Middle frontal gyrus (tissue), 1 donor: ENCODE measurements at regions not wholly inside any gene's neighbourhood (a gene's known extent, or its start where the extent isn't known, plus 50 kb on each side); places are given as distances from the start of the nearest gene placed in this dataset.

ENCODE experiments used
- DNase-seq: peaks from one replicate; pipeline ENCODE4 v3.0.0-alpha.2; 2015; ENCODE audit warnings: low spot score; ENCODE audit errors: extremely low spot score

DNA sequence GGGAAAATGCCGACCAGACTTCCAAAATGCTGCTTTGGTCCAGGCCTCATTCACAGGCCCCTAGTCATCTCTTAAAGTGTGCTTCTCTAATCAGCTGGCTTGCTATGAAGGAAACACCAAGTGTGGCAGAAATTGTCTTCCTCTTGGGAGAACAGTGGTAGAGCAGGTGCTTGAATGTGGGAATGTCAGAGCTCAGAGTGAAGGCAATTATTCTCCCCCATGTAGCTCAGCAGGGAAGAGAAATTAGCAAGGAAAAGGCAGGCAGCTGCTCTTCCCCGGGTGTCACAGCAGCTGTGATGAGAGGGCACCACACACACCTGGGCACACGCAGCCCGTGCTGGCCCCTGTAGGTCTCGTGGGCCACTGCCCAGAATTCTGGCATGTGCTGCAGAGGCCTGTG, 358.5 kb downstream of the WDR72 start:
- DNase-seq = no peak

DNA sequence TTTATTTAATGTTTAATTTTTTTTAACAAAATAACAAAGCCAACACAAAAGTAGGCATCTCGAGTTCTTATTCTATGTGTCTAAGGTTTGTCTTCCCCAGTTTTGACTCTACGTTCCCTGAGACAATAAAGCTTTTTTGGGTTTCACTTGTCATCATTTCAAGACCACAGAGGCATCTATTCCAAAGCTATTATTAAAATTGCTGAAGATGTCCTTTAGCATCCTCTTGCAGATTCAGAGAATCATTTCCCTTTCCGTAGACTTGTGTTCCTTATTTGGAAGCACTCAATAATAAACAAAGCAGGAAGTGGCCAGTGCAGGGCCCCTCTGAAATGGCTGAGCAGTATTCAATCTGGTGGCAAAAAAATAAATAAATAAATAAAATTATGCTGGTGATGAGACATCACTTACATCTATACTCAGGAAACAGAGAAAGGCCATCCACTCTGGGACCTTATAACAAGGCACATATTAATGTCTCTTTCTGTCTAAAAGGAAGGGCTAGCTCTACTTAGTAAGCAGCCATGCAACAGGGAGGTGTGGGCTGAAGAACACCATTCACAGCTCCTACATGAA, 362.3 kb downstream of the WDR72 start:
- no peak for DNase-seq

DNA sequence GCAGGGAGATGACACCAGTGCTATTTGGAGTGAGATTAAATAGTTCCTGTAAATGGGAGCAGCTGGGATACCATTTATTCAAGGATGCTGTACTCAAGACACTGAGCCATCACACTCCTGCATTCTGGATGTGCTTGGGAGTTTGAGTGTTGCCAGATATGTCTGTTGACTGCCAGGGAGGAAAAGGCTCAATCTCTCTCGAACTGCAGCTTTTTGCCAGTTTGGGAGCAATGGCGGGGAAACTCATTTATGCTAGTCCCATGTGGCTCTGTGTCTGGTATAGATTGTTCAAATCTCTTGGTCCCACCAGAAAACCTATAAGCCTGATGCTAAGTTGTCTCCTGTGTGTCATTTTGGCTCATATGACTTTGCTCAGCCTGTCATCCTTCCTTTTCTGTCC, 363.6 kb downstream of the WDR72 start:
- DNase-seq = no peak

DNA sequence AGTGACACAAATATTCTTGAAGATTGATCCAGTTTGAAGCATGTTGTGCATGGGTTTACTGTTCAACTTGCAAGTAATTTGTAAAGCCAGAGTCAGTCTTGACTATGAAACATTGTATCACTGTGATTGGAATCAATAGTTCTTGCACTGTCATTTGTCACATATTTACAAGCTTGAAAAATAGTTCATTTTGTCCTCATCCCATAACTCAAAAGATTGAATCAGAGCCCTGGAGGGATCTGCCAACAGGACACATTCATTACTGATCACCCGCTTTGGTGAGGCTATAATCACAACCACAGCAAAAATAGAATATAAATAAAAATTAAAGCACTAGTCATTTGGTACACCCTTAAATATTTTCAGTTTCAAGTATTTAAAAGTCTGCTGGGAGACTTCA, 368.9 kb downstream of the WDR72 start:
- no peak for DNase-seq

DNA sequence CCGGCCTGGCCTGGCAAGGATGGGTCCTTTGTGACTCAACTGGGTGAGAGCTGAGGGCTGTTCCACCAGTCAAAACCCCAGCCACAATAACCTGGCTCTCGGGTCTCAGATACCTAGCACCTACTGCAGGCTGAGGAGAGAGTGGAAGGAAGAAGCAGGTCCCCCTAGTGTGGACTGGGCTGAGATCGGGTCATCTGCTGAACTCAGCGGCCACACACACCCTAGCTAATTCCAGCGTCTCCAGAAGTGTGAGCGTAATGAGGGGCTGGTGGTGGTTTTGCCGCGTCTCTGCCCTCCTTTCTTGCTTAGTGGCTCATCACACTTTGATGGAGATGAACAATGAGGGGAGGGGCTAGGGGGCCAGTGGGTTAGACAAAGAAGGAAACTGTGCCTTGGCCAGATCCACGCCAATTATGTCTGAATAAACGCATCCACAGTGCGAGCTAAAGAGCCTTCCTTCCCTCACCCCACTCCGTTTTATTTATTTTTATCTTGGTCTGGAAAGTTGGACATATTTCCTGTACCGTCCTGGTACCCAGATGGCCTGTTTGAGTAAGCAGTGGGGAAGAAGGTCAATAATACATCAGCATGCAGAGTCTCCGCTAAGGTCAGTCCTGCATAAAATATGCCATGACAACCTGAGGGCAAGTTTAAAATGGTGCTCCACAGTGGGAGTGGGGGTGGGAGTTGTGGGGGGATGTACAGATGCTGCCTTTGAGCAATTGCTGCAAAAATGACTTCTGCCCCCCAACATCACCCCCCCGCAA, 370.0 kb downstream of the WDR72 start:
- DNase-seq = no peak

DNA sequence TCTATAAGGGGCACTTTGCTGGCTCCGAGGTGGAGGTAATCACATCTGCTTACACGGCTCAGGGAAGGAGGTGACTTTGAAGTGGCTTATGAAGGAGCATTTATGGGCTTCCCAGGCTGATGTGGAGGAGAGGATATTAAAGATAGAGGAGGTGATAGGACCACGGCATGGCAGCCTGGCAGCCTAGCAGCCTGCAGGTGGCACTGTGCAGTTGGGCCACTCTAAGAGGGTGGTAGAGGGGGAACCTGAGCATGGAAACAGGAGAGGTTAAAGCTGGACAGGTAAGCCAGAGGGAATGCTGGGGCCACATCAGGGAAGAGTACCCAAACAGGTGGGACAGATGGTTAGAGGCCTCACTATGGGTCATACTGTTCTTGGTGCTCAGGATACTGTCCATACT, 375.0 kb downstream of the WDR72 start:
- DNase-seq = no peak

DNA sequence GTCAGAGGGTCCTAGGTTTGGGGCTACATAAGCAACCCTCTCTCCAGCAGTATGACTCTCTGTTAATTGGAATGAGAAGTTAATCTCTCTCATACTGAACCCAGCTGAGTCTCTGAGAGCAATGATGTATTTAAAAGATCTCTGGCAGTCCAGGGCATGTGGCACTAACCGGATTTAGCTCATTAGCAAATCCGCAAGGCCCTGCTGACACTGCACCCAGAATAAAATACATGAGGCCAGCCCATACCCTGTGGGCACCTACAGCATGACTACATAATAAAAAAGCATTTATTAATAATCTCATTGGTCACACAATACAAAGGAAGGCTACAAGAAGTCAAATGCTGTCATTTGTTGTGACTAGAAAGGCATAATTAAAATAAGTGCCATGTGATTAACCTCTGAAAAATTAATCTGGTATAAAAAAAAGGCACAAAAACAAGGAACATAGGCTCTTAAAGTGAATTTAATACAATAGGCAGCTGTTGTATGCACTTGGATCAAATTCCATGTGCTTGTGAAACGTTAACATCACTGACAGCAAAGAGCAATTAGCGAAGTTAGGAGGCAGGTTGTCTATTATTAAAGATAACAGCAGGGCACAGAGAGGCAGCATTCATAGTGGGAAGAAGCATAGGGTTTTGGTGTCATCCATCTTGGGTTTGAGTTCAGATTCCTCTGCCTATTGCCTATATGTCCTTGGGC, 381.2 kb downstream of the WDR72 start:
- DNase-seq = no peak

DNA sequence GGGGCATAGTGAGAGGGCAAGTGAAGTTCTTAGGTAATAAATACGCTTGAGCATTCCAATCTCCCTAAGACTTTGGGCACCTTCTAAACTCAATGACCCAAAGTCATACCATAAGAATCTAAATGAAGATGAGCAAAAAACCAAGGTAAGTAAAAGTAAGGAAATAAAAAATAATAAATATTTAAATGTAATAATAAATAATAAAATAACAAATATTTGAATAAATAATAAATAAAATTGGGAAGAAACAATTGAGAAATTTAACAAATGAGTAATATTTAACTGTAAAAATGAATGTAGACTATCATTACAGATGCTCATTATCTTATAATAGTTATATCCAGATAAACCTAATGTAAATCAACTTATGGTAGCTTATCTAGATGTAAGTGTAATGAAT, 391.7 kb downstream of the WDR72 start:
- DNase-seq = no peak

DNA sequence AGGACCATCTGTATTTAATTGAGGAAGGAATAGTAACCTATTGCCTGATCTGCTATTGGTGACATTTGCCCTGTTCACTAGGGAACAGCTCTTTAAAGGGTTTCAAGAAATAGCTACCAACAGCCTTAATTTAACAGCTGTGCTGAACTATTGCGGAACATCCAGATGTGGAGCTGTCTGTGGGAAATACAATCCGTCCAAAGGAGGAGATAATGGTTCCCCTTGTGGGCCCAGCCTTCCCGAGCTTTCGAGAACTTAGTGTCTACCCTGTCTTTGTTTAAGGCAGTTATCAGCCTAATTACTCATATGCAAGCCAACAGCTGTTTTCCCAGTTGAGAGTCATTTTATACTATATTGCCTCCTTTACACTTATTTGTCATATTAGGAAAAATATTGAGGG, 398.6 kb downstream of the WDR72 start:
- DNase-seq = no peak

DNA sequence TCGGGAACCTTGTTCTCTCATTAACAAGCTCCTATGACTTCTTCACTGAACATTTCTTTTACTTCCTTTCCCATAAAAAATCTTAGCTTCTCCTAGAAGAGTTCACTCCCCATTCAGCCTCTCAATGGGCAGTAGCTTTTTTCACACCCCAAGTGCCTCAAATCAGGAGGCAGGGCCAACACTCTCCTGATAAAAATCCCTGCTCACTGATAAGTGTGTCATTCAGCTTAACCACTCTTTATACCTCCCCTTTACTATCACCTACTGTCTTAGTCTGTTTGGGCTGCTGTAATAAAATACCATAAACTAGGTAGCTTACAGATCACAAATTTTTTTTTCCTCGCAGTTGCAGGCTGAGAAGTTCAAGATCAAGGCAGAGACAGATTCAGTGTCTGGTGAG, 400.4 kb downstream of the WDR72 start:
- DNase-seq = no peak

DNA sequence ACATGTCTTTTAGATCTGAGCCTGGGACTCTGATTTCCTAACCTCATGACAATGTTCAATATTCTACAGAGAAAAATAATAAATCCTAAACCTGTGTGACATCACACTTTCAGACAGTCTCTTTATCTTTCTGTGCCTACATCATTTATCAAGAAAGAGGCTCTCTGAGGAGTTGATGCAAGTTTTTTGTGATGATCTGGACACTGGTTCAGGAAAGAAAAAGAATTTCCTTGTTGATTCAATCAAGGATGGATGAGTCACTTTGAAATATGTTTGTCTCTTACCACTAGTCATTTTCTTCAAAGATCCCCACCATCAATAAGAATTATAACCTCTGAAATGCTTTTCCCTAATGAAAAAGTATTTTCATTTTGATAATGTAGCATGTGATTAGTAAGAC, 404.6 kb downstream of the WDR72 start:
- DNase-seq = no peak

DNA sequence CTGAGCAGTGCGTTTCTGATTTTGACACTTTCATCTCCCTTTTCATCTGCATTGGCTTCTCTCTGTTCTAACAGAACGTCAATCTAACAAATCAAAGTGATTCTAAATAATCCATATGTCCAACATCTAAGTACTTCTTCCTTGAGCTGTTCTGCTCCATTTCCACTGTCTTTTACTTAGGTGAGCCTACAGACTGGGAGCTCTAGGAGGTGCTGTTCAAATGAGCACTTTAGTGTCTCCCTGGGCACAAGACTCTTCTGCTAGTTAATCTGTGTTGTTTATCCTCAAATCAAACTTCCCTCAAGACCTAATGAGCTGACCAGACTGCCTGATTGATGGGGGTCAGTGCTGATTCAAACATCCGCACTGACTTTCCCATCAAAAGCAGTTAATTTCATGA, 408.1 kb downstream of the WDR72 start:
- no peak for DNase-seq

DNA sequence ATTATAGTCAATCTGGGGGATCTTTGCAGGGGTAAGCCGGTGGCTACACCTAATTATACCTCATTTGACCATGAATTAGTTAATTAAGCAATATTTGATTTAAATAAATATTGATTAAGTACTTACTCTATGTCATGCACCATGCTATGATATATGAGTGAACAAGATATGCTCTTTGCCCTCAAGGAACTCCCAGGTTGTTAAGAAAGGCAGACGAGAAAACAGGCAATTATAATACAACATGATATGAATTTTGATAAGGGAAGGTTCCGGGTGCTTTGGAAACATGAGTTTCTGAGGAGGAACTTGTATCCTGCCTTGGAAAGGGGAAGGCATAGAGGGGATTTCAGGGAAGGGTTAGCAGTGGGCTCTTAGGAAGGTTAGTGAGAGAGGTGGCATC, 412.9 kb downstream of the WDR72 start:
- no peak for DNase-seq

DNA sequence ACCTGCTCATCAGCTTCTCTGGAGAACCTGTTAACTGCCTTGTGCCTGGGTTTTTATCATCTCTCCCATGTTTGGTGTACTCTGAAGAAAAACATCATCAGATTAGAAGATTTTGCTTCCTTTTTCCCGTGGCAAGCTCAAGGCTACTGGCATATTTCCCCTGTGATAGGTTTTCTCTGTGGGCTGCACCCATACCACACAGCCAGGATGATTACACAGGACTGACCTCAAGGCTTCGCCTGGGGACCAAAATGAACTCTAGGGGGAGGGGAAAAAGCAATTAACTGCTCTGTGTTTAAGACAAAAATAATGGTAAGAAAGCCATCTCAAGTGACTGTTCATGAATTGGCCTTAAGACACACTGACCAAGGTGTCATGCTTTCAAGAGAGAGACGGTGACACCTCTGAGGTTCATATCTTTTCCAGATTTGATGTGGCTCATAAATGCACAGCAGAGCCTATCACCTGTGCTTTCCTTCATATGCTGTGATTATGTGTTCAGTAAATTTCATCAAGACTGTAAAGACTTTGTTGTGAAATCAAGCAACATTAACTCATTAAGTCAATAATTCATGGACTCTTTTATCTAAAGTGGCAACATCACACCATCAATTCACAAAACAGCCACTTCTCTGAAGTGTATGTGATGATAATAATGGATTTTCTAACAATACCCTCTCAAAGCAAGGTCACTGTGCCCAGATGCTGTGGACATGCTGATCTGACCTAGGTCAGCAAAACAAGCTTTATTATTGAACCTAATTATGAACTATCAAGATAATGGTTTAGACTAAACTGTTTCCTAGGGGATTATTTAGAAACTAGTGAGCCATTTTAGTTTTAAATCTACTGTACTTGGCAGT, 427.9 kb downstream of the WDR72 start:
- DNase-seq = no peak

DNA sequence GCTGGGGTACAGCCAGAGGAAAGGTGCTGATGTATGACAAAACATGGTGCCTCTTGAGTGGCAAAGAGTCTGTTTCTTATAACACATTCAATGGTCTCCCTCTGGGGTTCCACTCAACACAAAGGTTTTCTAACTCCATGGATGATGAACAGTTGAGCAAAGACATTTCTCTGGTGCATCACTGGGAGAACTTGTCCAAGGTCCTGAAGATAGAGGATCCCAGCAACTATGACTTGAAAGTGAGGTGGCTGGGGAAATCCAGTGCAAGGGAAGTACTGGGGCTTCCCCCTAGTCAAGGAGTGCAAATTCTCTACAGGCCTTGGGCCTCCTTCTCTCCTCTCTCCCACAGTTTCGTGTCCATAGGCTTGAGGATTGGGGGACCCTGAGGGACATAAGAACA, 431.1 kb downstream of the WDR72 start:
- DNase-seq = no peak

DNA sequence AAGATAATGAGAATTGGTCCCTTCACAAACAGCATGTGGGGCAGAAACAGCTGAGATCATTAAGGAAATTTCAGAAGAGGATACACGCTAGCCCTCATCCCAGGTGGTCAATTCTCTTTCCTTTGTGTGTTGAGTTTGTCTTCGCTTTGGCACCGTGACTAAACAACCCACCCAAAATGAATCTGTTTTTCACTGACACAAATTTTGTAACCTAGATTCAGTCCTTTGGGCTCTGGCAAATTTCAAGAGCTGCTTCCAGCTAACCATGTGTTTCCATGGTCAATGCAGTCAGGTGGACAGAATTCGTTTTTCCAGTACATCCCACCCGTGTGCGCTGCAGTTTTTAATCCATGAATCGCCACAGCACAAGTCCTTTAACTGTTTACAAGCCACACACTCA, 435.4 kb downstream of the WDR72 start:
- DNase-seq = no peak

DNA sequence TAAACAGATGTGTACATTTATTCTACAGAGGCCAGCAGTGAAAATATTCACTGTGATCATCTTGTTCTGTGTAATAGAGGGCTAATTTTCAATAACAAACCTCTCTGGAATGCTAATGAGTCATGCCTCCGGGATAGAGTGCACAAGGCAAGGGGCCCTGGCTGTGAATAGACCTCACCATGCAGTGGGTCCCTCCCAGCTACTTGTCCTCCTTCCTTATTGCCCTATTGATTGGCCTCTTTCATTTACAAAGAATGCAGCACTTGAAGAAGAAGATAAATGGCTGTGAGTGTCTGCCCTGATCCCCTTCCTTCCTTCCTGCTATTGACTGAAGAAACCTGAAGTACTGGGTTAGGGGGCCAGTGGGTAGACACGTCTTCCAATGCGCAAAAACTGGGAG, 436.3 kb downstream of the WDR72 start:
- DNase-seq = no peak

DNA sequence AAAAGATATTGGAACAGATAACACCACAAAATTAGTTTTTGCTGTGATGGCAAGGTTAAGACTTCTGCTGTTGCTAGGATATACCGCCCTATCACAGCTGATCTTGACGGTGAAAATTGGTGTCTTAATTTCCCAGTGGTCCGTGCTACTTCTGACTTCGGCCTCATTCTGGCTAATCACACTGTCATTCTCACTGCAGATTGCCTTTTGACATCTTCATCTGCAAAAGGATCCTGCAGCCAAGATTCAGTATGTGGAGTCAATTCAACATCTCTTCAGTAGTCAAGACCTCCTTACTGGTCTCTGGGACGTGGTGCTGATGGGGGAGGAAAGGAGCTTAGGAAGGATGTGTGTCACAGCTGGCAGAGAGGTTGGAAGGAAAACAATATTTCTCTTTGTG, 438.6 kb downstream of the WDR72 start:
- DNase-seq = no peak

DNA sequence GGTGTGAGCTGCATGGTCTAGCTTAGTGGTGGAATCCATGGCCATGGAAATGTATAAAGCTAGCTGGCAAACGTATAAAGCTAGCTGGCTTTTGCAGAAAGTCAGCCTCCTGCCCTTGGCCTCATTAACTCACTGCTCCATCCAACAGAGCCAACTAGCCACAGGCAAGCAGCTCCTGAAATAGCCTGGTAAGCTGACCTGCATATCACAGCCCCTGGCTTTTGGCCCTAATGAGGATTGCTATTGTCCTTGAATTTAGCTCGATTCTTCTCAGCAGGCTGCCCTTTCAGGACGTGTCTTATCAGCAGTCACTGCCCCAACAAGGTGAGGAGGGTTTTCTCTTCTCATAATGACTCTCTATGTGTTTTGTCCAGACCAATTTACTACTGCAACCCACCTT, 446.8 kb downstream of the WDR72 start:
- no peak for DNase-seq

DNA sequence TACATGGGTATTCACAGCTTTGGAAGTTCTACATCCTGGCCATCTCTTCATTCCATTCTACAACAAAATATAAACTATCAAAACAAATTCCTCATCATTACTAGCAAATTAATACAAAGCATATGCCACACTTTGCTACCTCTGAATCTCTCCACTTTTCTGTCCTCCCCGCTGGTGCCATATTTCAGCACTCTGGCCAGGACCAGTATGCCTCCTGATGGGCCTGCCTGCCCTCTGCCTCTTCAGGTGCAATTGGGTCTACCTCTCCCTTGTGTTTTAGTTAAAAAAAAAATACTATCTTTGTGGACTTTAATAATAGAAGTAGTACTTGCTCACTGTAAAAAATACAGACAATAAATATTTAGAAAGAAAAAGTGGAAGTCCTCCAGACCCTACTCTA, 448.8 kb downstream of the WDR72 start:
- no peak for DNase-seq

DNA sequence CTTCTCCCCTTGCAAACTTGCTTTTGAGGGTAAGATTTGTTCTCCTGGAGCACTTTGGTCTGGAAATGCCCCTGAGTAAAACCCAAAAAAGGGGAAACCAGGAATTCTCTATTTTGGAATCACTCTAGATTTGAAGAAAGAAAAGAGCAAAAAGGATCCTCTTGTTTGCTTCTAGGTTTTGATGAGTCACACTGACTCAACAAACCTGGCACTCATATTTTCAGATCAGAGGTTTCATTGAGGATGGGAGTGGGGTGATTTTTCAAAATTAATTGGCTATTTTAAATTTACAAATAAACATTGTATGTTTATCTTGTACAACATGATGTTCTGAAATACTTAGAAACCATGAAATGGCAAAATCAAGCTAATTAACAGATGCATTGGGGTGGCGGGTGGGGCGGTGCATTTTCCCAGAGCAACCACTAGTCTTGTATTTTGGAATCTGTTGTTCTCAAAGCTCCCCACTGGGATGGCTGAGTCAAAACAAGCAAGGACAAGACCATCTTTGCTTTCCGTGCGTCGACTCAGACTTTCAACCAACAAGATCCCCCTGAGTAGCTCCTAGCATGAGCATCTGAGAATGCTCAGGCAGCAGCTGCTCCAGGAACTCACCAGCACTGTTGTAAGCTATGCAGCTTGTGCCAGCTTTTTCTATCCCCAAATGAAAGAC, 451.4 kb downstream of the WDR72 start:
- DNase-seq = no peak
